ENCODE measurements at regions not wholly inside any gene's neighbourhood (a gene's known extent, or its start where the extent isn't known, plus 50 kb on each side); places are given as distances from the start of the nearest gene placed in this dataset.
"Not testable (repeated sequence)": the region's sequence is repeated elsewhere in the genome, so short reads cannot be mapped to it uniquely, and the experiment has no call there.

- peak; percentile 82 for DNase-seq
Measured at GRCh38 chr6:44010411-44011349, 116.6 kb downstream of the MRPL14 start.

GRCh38 chr6:44009425-44010321, 117.6 kb downstream of the MRPL14 start:
- no peak for DNase-seq

DNA sequence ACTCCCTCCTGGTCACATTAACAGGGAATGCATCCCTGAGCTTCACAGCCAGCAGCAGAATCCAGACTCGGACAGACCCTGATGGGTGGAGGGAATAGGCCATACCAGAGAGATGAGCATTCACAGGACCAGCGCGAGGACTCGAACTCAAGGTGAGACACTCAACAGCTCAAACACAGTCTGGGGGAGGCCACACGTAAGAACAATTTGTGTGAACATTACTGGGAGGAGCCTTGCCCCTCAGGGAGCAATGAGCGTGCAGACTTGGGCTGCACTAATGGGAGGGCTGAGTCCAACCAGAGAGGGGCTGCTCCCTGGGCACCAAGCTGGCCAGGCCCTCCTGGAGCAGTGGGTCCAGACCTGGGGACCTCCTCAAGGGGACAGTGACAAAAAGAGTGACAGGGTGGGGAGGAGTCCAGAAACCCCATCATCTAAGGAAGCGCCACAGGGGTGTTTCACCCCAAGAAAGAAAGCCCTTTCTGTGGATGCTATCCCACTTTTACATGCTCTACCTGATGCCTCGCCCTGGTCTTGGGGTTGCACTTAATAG, 118.4 kb downstream of the MRPL14 start:
- DNase-seq, result no peak

GRCh38 chr6:44007818-44008621, 119.2 kb downstream of the MRPL14 start:
- DNase-seq, result no peak

- no peak for DNase-seq
Measured at GRCh38 chr6:44006872-44007303, 120.4 kb downstream of the MRPL14 start.

GRCh38 chr6:44006123-44006871, 121.0 kb downstream of the MRPL14 start:
- no peak for DNase-seq

GRCh38 chr6:44005507-44005903, 121.7 kb downstream of the MRPL14 start:
- DNase-seq, result no peak

GRCh38 chr6:44004625-44005506, 122.4 kb downstream of the MRPL14 start:
- no peak for DNase-seq

DNA sequence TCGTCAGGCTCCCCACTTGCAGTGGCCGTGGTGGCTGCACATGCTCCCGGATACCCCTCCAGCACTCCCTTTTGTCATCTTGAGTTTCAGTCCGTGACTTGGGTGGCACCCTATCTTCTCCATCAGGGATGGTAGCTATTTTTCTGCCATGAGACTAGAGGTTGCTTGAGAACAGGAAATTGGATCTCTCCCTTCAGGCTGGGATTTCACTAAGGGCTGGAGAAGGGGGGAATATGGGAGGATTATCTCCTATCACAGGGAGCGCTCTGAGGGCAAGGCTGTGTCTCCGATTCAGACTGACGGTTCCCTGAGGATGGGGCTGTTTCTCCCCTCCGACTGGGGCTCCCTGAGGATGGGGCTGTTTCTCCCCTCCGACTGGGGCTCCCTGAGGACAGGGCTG, 123.1 kb downstream of the MRPL14 start:
- no peak for DNase-seq

- DNase-seq, result no peak
Measured at GRCh38 chr6:44003345-44004061, 123.7 kb downstream of the MRPL14 start.

DNA sequence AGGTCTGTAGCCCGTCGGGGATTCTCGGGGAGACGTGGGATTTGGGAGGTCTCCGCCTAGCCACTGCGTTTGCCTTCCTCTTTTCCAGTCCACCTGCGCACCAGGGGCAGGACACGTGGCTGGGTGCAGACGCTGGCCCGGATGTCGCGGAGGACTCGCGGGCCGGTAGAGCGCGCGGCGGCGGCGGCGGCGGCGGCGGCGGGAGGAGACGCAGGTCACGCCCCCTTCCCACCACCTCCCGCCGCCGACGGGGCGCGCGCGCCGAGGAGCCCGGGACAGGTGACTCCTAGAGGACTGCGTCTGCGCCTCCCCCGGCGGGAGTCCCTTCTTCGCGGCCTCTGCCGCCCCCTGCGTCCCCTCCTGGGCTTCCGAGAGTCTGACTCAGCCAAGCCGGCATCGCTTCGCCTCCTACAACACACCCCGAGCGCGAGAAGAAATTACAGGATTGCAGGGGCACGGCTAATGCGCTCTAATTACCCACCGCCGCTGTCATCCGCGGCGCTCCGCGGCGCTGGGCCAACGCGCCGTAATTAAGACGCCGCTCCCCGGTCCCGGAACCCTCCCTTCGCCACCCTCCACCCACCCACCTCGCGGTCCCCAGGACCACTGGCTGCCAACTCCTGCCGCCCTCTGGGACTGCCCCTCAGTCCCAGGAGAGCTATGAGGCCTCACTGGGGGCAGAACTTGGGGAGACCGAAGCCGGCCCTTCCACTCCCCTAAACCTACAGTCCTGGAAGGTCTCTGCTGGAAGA, 124.5 kb downstream of the MRPL14 start:
- no peak for DNase-seq

- DNase-seq, result no peak
Measured at GRCh38 chr6:44002067-44002592, 125.1 kb downstream of the MRPL14 start.

- DNase-seq, result no peak
Measured at GRCh38 chr6:44001318-44002066, 125.8 kb downstream of the MRPL14 start.

- no peak for DNase-seq
Measured at GRCh38 chr6:44000164-44000842, 126.9 kb downstream of the MRPL14 start.

DNA sequence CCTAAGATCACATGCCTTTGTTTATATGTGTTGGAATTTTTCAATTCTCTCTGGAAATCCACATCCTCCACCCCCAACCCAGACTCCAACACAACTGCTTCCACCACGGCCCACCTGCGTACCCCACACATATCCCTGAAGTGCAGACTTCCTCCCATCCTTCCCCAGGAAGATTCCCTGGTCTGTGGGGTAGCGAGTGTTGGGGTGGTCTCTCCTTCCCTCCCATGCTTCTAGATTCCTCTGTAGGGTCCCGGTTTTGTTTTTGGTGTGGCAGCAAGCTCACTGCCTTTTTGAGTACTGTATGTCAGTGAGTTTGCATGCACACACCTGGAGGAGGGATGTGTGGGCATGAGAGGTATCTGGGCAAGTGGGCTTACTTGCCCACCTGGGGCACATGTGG, 127.6 kb downstream of the MRPL14 start:
- DNase-seq, result no peak

GRCh38 chr6:43998592-43999243, 128.5 kb downstream of the MRPL14 start:
- DNase-seq, result not testable (repeated sequence)

All from NCI-H187 treated with DMSO at 0.1 percent for 48 hours (cell line).